ENCODE measurements at regions not wholly inside any gene's neighbourhood (a gene's known extent, or its start where the extent isn't known, plus 50 kb on each side); places are given as distances from the start of the nearest gene placed in this dataset.

GRCh38 chr12:93101367-93101766, 172.3 kb upstream of the EEA1 start:
- Histone ChIP-seq H3K36me3 (ENCODE audit: insufficient read depth, low read length) (no peaks in the 10 kb centered on the region), H3K9ac (ENCODE audit: low read length) (no peak overlapping the region), H4K20me1 (ENCODE audit: insufficient read depth) (no peaks in the 10 kb centered on the region), H3K27ac (ENCODE audit: low read length) (no peak overlapping the region), H3F3A (ENCODE audit: insufficient read depth, low read length, poor library complexity, severe bottlenecking) (no peaks in the 10 kb centered on the region), H3K9me3 (ENCODE audit: low read length) (no peaks in the 10 kb centered on the region), H3K4me2 (ENCODE audit: low read length) (no peak overlapping the region), H2AFZ (ENCODE audit: low read depth, low read length) (no peak overlapping the region), H3K79me2 (replicated peaks; ENCODE audit: insufficient read depth, low read length) (no peaks in the 10 kb centered on the region), H3K4me3 (ENCODE audit: low read length) (no peak overlapping the region), H3K9me2 (ENCODE audit: insufficient read depth, low read length) (no peaks in the 10 kb centered on the region), H3K27me3 (ENCODE audit: insufficient read depth, low read depth, low read length) (no peaks in the 10 kb centered on the region)
- TF ChIP-seq CTCF (IDR thresholded peaks at IDR 0.05; ENCODE audit: poor library complexity, severe bottlenecking) (no peak), MXI1 (conservative IDR thresholded peaks at IDR 0.05; ENCODE audit: poor library complexity, severe bottlenecking) (no peak), TAF1 (IDR thresholded peaks at IDR 0.05; ENCODE audit: low read depth) (no peak)

- Histone ChIP-seq H3K27me3 (ENCODE audit: insufficient read depth, low read depth, low read length) (no peaks in the 10 kb centered on the region), H3F3A (ENCODE audit: insufficient read depth, low read length, poor library complexity, severe bottlenecking) (no peaks in the 10 kb centered on the region), H3K4me2 (ENCODE audit: low read length) (no peak overlapping the region), H2AFZ (ENCODE audit: low read depth, low read length) (no peak overlapping the region), H3K27ac (ENCODE audit: low read length) (no peak overlapping the region), H3K9ac (ENCODE audit: low read length) (no peak overlapping the region), H3K36me3 (ENCODE audit: insufficient read depth, low read length) (no peaks in the 10 kb centered on the region), H3K79me2 (replicated peaks; ENCODE audit: insufficient read depth, low read length) (no peaks in the 10 kb centered on the region), H4K20me1 (ENCODE audit: insufficient read depth) (no peaks in the 10 kb centered on the region), H3K4me3 (ENCODE audit: low read length) (no peak overlapping the region), H3K9me3 (ENCODE audit: low read length) (no peaks in the 10 kb centered on the region), H3K9me2 (ENCODE audit: insufficient read depth, low read length) (no peaks in the 10 kb centered on the region)
- TF ChIP-seq RAD21 (conservative IDR thresholded peaks at IDR 0.05) (no peak), TAF1 (IDR thresholded peaks at IDR 0.05; ENCODE audit: low read depth) (no peak), POLR2AphosphoS5 (IDR thresholded peaks at IDR 0.05) (no peak), MXI1 (conservative IDR thresholded peaks at IDR 0.05; ENCODE audit: poor library complexity, severe bottlenecking) (no peak), EP300 (conservative IDR thresholded peaks at IDR 0.05; ENCODE audit: poor library complexity, severe bottlenecking) (no peak), CTCF (IDR thresholded peaks at IDR 0.05; ENCODE audit: poor library complexity, severe bottlenecking) (no peak), EZH2 (IDR thresholded peaks at IDR 0.05; ENCODE audit: borderline replicate concordance, insufficient read depth, low read length, poor library complexity, severe bottlenecking) (no peak), REST (IDR thresholded peaks at IDR 0.05; ENCODE audit: borderline replicate concordance) (no peak), SMC3 (conservative IDR thresholded peaks at IDR 0.05; ENCODE audit: poor library complexity) (no peak)
These were observed 173.2 kb upstream of the EEA1 start for GRCh38 chr12:93102312-93102711.

All from neural cell (in vitro differentiated cells).